ENCODE measurements at regions not wholly inside any gene's neighbourhood (a gene's known extent, or its start where the extent isn't known, plus 50 kb on each side); places are given as distances from the start of the nearest gene placed in this dataset.

DNA sequence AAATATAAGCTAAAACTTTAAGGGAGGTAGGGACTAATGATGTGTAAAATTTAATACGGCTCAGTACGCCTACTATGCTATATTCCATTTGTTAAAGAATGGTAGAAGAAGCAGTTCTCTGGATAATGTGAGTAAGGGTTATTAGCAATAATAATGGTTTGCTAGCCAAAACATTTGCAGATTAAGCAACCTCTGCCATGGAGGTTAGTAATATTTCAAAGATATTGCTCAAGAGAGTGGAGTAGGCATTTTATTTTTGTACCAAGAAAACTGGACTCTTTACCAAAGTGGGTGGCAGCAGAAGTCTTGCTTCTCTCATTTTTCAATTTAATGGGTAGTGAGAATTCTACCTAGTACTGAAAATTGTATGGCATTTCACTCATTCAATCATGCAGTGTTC lies 158.9 kb upstream of the TMEM106B start:
- CTCF ChIA-PET: no interaction called here
- no peak for TF ChIP-seq CTCF (IDR thresholded peaks at IDR 0.05; ENCODE audit: insufficient read depth, low read length, missing control alignments)
- POLR2A ChIA-PET: no interaction called here
- no peak for DNase-seq (ENCODE audit: low read depth, low spot score)
- H3K4me3 ChIP-seq (ENCODE audit: low read depth, low read length): no peak overlapping the region

DNA sequence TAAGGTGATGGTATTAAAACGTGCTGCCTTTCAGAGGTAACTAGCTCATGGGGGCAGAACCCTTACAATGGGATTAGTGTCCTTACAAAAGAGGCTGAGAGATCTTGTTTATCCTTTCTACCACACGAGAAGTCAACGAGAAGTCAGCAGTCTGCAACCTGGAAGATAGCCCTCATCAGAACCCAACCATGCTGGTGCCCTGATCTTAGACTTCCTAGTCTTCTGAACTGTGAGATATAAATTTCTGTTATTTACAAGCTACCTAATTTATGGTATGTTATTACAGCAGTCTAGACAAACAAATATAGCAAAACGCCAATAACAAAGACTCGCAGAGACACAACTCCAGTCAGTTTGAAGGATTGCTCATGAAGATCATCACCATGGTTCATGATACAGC lies 157.5 kb upstream of the TMEM106B start:
- POLR2A ChIA-PET: no interaction called here
- no peak for TF ChIP-seq CTCF (IDR thresholded peaks at IDR 0.05; ENCODE audit: insufficient read depth, low read length, missing control alignments)
- H3K4me3 ChIP-seq (ENCODE audit: low read depth, low read length): no peak overlapping the region
- CTCF ChIA-PET: no interaction called here
- DNase-seq (ENCODE audit: low read depth, low spot score): no peak

DNA sequence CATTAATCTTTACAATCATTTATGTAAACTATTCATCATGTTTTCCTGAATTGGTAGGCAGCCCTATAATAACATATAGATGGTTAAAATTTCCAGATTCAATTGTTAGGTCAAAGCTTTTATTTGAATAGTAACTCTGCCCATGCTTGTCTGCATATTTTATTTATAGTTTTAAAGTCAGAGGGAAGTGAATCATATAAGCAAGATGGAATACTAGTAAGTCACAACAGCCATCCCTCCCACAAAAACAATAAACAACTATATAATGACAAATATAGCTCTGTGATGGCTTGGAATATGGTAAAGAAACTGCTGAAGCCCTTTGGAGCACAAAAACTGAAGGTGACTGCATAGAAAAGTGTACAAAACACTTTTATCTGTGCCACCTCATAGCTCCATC lies 156.3 kb upstream of the TMEM106B start:
- no peak for TF ChIP-seq CTCF (IDR thresholded peaks at IDR 0.05; ENCODE audit: insufficient read depth, low read length, missing control alignments)
- ChIA-PET POLR2A (no interaction called here), CTCF (no interaction called here)
- DNase-seq (ENCODE audit: low read depth, low spot score): no peak
- no peak overlapping the region for H3K4me3 ChIP-seq (ENCODE audit: low read depth, low read length)

- no peak for TF ChIP-seq CTCF (IDR thresholded peaks at IDR 0.05; ENCODE audit: insufficient read depth, low read length, missing control alignments)
- no peak for DNase-seq (ENCODE audit: low read depth, low spot score)
- no peak overlapping the region for H3K4me3 ChIP-seq (ENCODE audit: low read depth, low read length)
- ChIA-PET POLR2A (no interaction called here), CTCF (no interaction called here)
These were observed 154.7 kb upstream of the TMEM106B start for GRCh38 chr7:12056381-12056780.

DNA sequence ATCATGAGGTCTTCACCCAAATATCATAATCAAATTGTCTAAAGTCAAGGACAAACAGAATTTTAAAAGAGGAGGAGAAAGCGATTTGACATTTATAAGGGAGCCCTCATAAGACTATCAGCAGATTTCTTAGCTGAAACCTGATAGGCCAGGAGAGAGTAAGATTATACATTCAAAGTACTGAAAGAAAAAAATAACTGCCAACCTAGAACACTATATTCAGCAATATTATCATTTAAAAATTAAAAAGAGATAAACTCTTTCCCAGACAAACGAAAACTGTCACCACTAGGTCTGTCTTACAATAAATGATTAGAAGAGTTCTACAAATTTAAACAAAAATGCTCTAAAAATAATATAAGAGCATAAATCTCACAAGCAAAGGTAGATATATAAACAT lies 154.1 kb upstream of the TMEM106B start:
- POLR2A ChIA-PET: no interaction called here
- DNase-seq (ENCODE audit: low read depth, low spot score): no peak
- TF ChIP-seq CTCF (IDR thresholded peaks at IDR 0.05; ENCODE audit: insufficient read depth, low read length, missing control alignments): no peak
- CTCF ChIA-PET: no interaction called here
- H3K4me3 ChIP-seq (ENCODE audit: low read depth, low read length): no peak overlapping the region

DNA sequence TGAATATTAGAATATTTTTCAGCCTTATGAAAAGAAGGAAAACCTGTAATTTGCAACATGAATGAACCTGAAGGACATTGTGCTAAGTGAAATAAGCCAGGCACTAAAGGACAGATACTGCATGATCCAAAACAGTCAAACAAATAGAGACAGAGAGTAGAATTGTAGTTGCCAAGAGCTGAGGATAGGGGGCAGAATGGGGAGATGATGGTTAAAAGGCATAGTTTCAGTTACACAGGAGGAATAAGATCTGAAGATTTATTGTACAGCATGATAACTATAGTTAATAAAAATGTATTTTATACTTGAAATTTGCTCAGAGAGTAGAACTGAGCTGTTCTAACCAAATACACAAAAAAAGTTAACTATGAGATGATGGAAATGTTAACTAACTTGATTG lies 149.0 kb upstream of the TMEM106B start:
- DNase-seq (ENCODE audit: low read depth, low spot score): no peak
- H3K4me3 ChIP-seq (ENCODE audit: low read depth, low read length): no peak overlapping the region
- ChIA-PET POLR2A (no interaction called here), CTCF (no interaction called here)
- TF ChIP-seq CTCF (IDR thresholded peaks at IDR 0.05; ENCODE audit: insufficient read depth, low read length, missing control alignments): peak; percentile 2

Data from AG04449 (cell line).